ENCODE measurements at regions not wholly inside any gene's neighbourhood (a gene's known extent, or its start where the extent isn't known, plus 50 kb on each side); places are given as distances from the start of the nearest gene placed in this dataset.

- TF ChIP-seq POLR2A (IDR thresholded peaks at IDR 0.05; ENCODE audit: low read depth, low read length) (no peak), POLR2AphosphoS5 (IDR thresholded peaks at IDR 0.05; ENCODE audit: low read depth, low read length) (no peak), TAF1 (IDR thresholded peaks at IDR 0.05; ENCODE audit: borderline replicate concordance, low read depth, low read length) (no peak)
Observed at GRCh38 chrX:39439906-39440798, 638.9 kb downstream of the MID1IP1 start.

Data from GM12892 (cell line).